22Rv1 (cell line): ENCODE measurements at regions not wholly inside any gene's neighbourhood (a gene's known extent, or its start where the extent isn't known, plus 50 kb on each side); places are given as distances from the start of the nearest gene placed in this dataset.

ENCODE experiments used
- CTCF ChIP-seq: fragments of 450-650 bp; IDR thresholded peaks from 2 replicates; pipeline ENCODE4 v1.5.1; 2017; ENCODE audit warnings: mild to moderate bottlenecking
- ZFX ChIP-seq: fragments of 450-650 bp; IDR thresholded peaks from 2 replicates; pipeline ENCODE4 v1.6.1; 2017; ENCODE audit warnings: antibody characterized with exemption, borderline replicate concordance

- TF ChIP-seq CTCF (no peak), ZFX (no peak)
Observed at GRCh38 chr3:181230258-181230657, 240.7 kb upstream of the DNAJC19 start.
